HFFc6 (cell line): ENCODE measurements at regions not wholly inside any gene's neighbourhood (a gene's known extent, or its start where the extent isn't known, plus 50 kb on each side); places are given as distances from the start of the nearest gene placed in this dataset.
"Not testable (repeated sequence)": the region's sequence is repeated elsewhere in the genome, so short reads cannot be mapped to it uniquely, and the experiment has no call there.

Experiments used
- DNase-seq: peaks from one replicate; pipeline ENCODE4 v3.0.0-alpha.2; 2018
- H3K27ac Mint-ChIP-seq: 2 replicates; pipeline ENCODE4 v1.8.0; 2020; ENCODE audit warnings: mild to moderate bottlenecking, mixed read lengths
- H3K27me3 Mint-ChIP-seq: 2 replicates; pipeline ENCODE4 v1.8.0; 2021; ENCODE audit warnings: mild to moderate bottlenecking, moderate library complexity, mixed read lengths; ENCODE audit not compliant: insufficient read depth
- H3K36me3 Mint-ChIP-seq: 2 replicates; pipeline ENCODE4 v1.8.0; 2021; ENCODE audit warnings: low read depth, mixed read lengths
- H3K4me1 Mint-ChIP-seq: 2 replicates; pipeline ENCODE4 v1.8.0; 2020; ENCODE audit warnings: low read depth, mixed read lengths
- H3K4me3 Mint-ChIP-seq: 2 replicates; pipeline ENCODE4 v1.8.0; 2020; ENCODE audit warnings: mild to moderate bottlenecking, moderate library complexity, mixed read lengths
- H3K9me3 Mint-ChIP-seq: 2 replicates; pipeline ENCODE4 v1.8.0; 2020; ENCODE audit warnings: mild to moderate bottlenecking, mixed read lengths
- CTCF ChIP-seq: fragments of 200-600 bp; sonication (generic); IDR thresholded peaks from 2 replicates; pipeline ENCODE4 v1.5.0; 2021; ENCODE audit warnings: antibody characterized with exemption, mild to moderate bottlenecking

GRCh38 chr22:11625711-11626421 lies 3902.1 kb upstream of the OR11H1 start:
- H3K4me1 Mint-ChIP-seq, H3K27ac Mint-ChIP-seq, DNase-seq, H3K27me3 Mint-ChIP-seq, H3K4me3 Mint-ChIP-seq: not testable (repeated sequence)
- Mint-ChIP-seq H3K9me3 (peaks cover 79% of the 10 kb centered on the region), H3K36me3 (peaks cover 22% of the 10 kb centered on the region)

DNA sequence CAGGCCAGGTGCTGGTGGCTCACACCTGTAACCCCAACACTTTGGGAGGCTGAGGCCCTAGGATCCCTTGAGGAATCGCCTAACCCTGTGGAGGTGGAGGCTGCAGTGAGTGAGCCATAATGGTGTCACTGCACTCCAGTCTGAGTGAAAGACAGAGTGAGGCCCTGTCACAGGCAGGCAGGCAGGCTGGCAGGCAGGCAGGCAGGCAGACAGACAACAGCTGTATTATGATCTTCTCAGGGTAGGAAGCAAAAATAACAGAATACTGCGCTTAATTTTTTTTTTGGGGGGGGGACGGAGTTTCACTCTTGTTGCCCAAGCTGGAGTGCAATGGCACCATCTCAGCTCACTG lies 3901.6 kb upstream of the OR11H1 start:
- Mint-ChIP-seq H3K4me3 (no peak overlapping the region), H3K27me3 (no peaks in the 10 kb centered on the region; the same call in 1 of the 2 replicates), H3K4me1 (no peaks in the 10 kb centered on the region), H3K9me3 (peaks cover 78% of the 10 kb centered on the region), H3K36me3 (peaks cover 22% of the 10 kb centered on the region), H3K27ac (no peak overlapping the region)
- no peak for DNase-seq
- TF ChIP-seq CTCF: no peak

GRCh38 chr22:11627036-11627435 lies 3901.0 kb upstream of the OR11H1 start:
- H3K27ac Mint-ChIP-seq, H3K4me1 Mint-ChIP-seq, H3K4me3 Mint-ChIP-seq, DNase-seq, H3K27me3 Mint-ChIP-seq: not testable (repeated sequence)
- H3K9me3 Mint-ChIP-seq: peaks cover 73% of the 10 kb centered on the region
- peaks cover 22% of the 10 kb centered on the region for H3K36me3 Mint-ChIP-seq

- Mint-ChIP-seq H3K9me3 (peaks cover 70% of the 10 kb centered on the region), H3K27me3 (no peaks in the 10 kb centered on the region; the same call in 1 of the 2 replicates)
These were observed 3900.6 kb upstream of the OR11H1 start for GRCh38 chr22:11627436-11627797.

GRCh38 chr22:11627798-11628650 lies 3900.0 kb upstream of the OR11H1 start:
- no peak overlapping the region for H3K27ac Mint-ChIP-seq
- no peak overlapping the region for H3K4me3 Mint-ChIP-seq
- peaks cover 66% of the 10 kb centered on the region for H3K9me3 Mint-ChIP-seq
- H3K27me3 Mint-ChIP-seq: no peaks in the 10 kb centered on the region; the same call in 1 of the 2 replicates
- TF ChIP-seq CTCF: no peak
- H3K36me3 Mint-ChIP-seq: peaks cover 22% of the 10 kb centered on the region
- no peaks in the 10 kb centered on the region for H3K4me1 Mint-ChIP-seq
- DNase-seq: no peak

More at GRCh38 chr22:11627436-11627797, 3900.6 kb upstream of the OR11H1 start:
- Mint-ChIP-seq H3K36me3 (peaks cover 22% of the 10 kb centered on the region), H3K4me3 (no peak overlapping the region), H3K4me1 (no peaks in the 10 kb centered on the region), H3K27ac (no peak overlapping the region)
- TF ChIP-seq CTCF: no peak
- no peak for DNase-seq

GRCh38 chr22:11628651-11629511 lies 3899.1 kb upstream of the OR11H1 start:
- Mint-ChIP-seq H3K4me3 (no peak overlapping the region), H3K36me3 (peaks cover 22% of the 10 kb centered on the region), H3K4me1 (no peaks in the 10 kb centered on the region), H3K27ac (no peak overlapping the region), H3K9me3 (peaks cover 60% of the 10 kb centered on the region), H3K27me3 (no peaks in the 10 kb centered on the region; the same call in 1 of the 2 replicates)
- no peak for DNase-seq
- TF ChIP-seq CTCF: no peak
